ENCODE measurements at regions not wholly inside any gene's neighbourhood (a gene's known extent, or its start where the extent isn't known, plus 50 kb on each side); places are given as distances from the start of the nearest gene placed in this dataset.

DNA sequence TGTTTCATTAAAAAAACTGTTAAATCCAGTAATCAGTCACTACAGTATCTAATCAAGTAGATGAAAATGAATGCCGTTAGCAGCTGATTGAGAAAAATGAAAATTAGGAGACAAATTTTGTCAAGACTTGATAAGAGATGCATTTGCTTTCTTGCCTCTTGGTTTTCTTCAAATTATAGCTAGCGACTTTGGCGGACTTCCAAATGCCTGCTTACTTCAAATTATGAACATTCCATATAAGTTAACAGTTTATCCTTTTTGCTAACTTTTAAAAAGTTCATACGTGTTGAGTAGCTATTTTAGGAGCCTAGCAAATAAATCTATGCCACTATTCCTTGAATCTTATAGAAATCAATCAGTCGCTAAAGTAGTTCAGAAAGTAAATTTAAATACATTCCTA, 58.8 kb downstream of the PPP4R3C start:
- H3K4me3 ChIP-seq (ENCODE audit: low read depth in 1 of 5, low read length in 5 of 5) = no peak overlapping the region
- H3K36me3 ChIP-seq (ENCODE audit: control insufficient read depth in 5 of 5, insufficient read depth in 5 of 5, low read length in 5 of 5) = no peaks in the 10 kb centered on the region
- no peak overlapping the region for H3K27ac ChIP-seq (ENCODE audit: low read depth, low read length)
- no peaks in the 10 kb centered on the region for H3K9me3 ChIP-seq (ENCODE audit: control insufficient read depth in 5 of 5, low read length in 5 of 5)
- no peaks in the 10 kb centered on the region for H3K27me3 ChIP-seq (ENCODE audit: control insufficient read depth in 5 of 5, insufficient read depth in 4 of 5, low read length in 5 of 5)
- no peak overlapping the region for H3K9ac ChIP-seq (ENCODE audit: low read length in 5 of 5)
- no peaks in the 10 kb centered on the region for H3K4me1 ChIP-seq (ENCODE audit: control insufficient read depth in 5 of 5, insufficient read depth in 5 of 5, low read length in 5 of 5)

GRCh38 chrX:27399146-27399456, 64.0 kb downstream of the PPP4R3C start:
- Histone ChIP-seq H3K4me3 (ENCODE audit: low read depth in 1 of 5, low read length in 5 of 5) (no peak overlapping the region), H3K36me3 (ENCODE audit: control insufficient read depth in 5 of 5, insufficient read depth in 5 of 5, low read length in 5 of 5) (no peaks in the 10 kb centered on the region), H3K27me3 (ENCODE audit: control insufficient read depth in 5 of 5, insufficient read depth in 4 of 5, low read length in 5 of 5) (no peaks in the 10 kb centered on the region), H3K9me3 (ENCODE audit: control insufficient read depth in 5 of 5, low read length in 5 of 5) (no peaks in the 10 kb centered on the region), H3K27ac (ENCODE audit: low read depth, low read length) (no peak overlapping the region), H3K4me1 (ENCODE audit: control insufficient read depth in 5 of 5, insufficient read depth in 5 of 5, low read length in 5 of 5) (no peaks in the 10 kb centered on the region), H3K9ac (ENCODE audit: low read length in 5 of 5) (no peak overlapping the region)

- H3K4me1 ChIP-seq (ENCODE audit: control insufficient read depth in 5 of 5, insufficient read depth in 5 of 5, low read length in 5 of 5) = no peaks in the 10 kb centered on the region
- no peak overlapping the region for H3K4me3 ChIP-seq (ENCODE audit: low read depth in 1 of 5, low read length in 5 of 5)
- H3K9ac ChIP-seq (ENCODE audit: low read length in 5 of 5) = no peak overlapping the region
- H3K36me3 ChIP-seq (ENCODE audit: control insufficient read depth in 5 of 5, insufficient read depth in 5 of 5, low read length in 5 of 5) = no peaks in the 10 kb centered on the region
- no peaks in the 10 kb centered on the region for H3K9me3 ChIP-seq (ENCODE audit: control insufficient read depth in 5 of 5, low read length in 5 of 5)
- no peak overlapping the region for H3K27ac ChIP-seq (ENCODE audit: low read depth, low read length)
- H3K27me3 ChIP-seq (ENCODE audit: control insufficient read depth in 5 of 5, insufficient read depth in 4 of 5, low read length in 5 of 5) = no peaks in the 10 kb centered on the region
Measured at GRCh38 chrX:27391623-27392022, 71.5 kb downstream of the PPP4R3C start.

- Histone ChIP-seq H3K9me3 (ENCODE audit: control insufficient read depth in 5 of 5, low read length in 5 of 5) (no peaks in the 10 kb centered on the region), H3K36me3 (ENCODE audit: control insufficient read depth in 5 of 5, insufficient read depth in 5 of 5, low read length in 5 of 5) (no peaks in the 10 kb centered on the region), H3K27ac (ENCODE audit: low read depth, low read length) (no peak overlapping the region), H3K9ac (ENCODE audit: low read length in 5 of 5) (no peak overlapping the region), H3K27me3 (ENCODE audit: control insufficient read depth in 5 of 5, insufficient read depth in 4 of 5, low read length in 5 of 5) (no peaks in the 10 kb centered on the region), H3K4me1 (ENCODE audit: control insufficient read depth in 5 of 5, insufficient read depth in 5 of 5, low read length in 5 of 5) (peaks cover 0 to 17% (median 14%) of the 10 kb centered on the region in 5 donors), H3K4me3 (ENCODE audit: low read depth in 1 of 5, low read length in 5 of 5) (no peak overlapping the region)
Measured at GRCh38 chrX:27381419-27381818, 81.7 kb downstream of the PPP4R3C start.

GRCh38 chrX:27380163-27380845, 82.8 kb downstream of the PPP4R3C start:
- no peak overlapping the region for H3K4me3 ChIP-seq (ENCODE audit: low read depth in 1 of 5, low read length in 5 of 5)
- H3K27me3 ChIP-seq (ENCODE audit: control insufficient read depth in 5 of 5, insufficient read depth in 4 of 5, low read length in 5 of 5) = no peaks in the 10 kb centered on the region
- no peaks in the 10 kb centered on the region for H3K36me3 ChIP-seq (ENCODE audit: control insufficient read depth in 5 of 5, insufficient read depth in 5 of 5, low read length in 5 of 5)
- H3K9ac ChIP-seq (ENCODE audit: low read length in 5 of 5) = no peak overlapping the region
- H3K27ac ChIP-seq (ENCODE audit: low read depth, low read length) = no peak overlapping the region
- peaks cover 0 to 17% (median 14%) of the 10 kb centered on the region in 5 donors for H3K4me1 ChIP-seq (ENCODE audit: control insufficient read depth in 5 of 5, insufficient read depth in 5 of 5, low read length in 5 of 5)
- no peaks in the 10 kb centered on the region for H3K9me3 ChIP-seq (ENCODE audit: control insufficient read depth in 5 of 5, low read length in 5 of 5)

- no peaks in the 10 kb centered on the region for H3K27me3 ChIP-seq (ENCODE audit: control insufficient read depth in 5 of 5, insufficient read depth in 4 of 5, low read length in 5 of 5)
- no peaks in the 10 kb centered on the region for H3K4me1 ChIP-seq (ENCODE audit: control insufficient read depth in 5 of 5, insufficient read depth in 5 of 5, low read length in 5 of 5)
- no peaks in the 10 kb centered on the region for H3K36me3 ChIP-seq (ENCODE audit: control insufficient read depth in 5 of 5, insufficient read depth in 5 of 5, low read length in 5 of 5)
- H3K27ac ChIP-seq (ENCODE audit: low read depth, low read length) = no peak overlapping the region
- H3K9me3 ChIP-seq (ENCODE audit: control insufficient read depth in 5 of 5, low read length in 5 of 5) = peaks cover 0 to 3% (median 0%) of the 10 kb centered on the region in 5 donors
- no peak overlapping the region for H3K4me3 ChIP-seq (ENCODE audit: low read depth in 1 of 5, low read length in 5 of 5)
- no peak overlapping the region for H3K9ac ChIP-seq (ENCODE audit: low read length in 5 of 5)
Measured at GRCh38 chrX:27354021-27354420, 109.1 kb downstream of the PPP4R3C start.

DNA sequence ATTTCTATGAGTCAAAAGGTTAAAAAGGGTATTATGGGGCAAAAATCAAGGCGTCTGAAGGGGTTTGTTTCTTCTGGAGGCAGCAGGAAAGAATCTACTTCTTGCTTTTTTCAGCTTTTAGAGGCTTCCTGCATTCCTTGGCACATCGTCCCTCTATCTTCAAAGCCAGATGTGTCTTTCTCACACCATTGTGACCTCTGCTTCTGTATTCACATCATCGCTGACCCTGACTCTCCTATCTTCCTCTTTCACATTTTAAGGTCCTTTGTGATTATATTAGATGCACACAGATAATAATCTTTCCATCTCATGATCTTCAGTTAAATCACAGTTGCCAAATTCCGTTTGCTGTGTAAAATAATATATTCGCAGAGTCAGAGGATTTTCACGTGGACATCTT, 112.7 kb downstream of the PPP4R3C start:
- no peaks in the 10 kb centered on the region for H3K36me3 ChIP-seq (ENCODE audit: control insufficient read depth in 5 of 5, insufficient read depth in 5 of 5, low read length in 5 of 5)
- no peaks in the 10 kb centered on the region for H3K4me1 ChIP-seq (ENCODE audit: control insufficient read depth in 5 of 5, insufficient read depth in 5 of 5, low read length in 5 of 5)
- H3K9me3 ChIP-seq (ENCODE audit: control insufficient read depth in 5 of 5, low read length in 5 of 5) = no peaks in the 10 kb centered on the region
- H3K27me3 ChIP-seq (ENCODE audit: control insufficient read depth in 5 of 5, insufficient read depth in 4 of 5, low read length in 5 of 5) = no peaks in the 10 kb centered on the region
- H3K27ac ChIP-seq (ENCODE audit: low read depth, low read length) = no peak overlapping the region
- no peak overlapping the region for H3K9ac ChIP-seq (ENCODE audit: low read length in 5 of 5)
- H3K4me3 ChIP-seq (ENCODE audit: low read depth in 1 of 5, low read length in 5 of 5) = no peak overlapping the region

- no peak overlapping the region for H3K9ac ChIP-seq (ENCODE audit: low read length in 5 of 5)
- no peaks in the 10 kb centered on the region for H3K9me3 ChIP-seq (ENCODE audit: control insufficient read depth in 5 of 5, low read length in 5 of 5)
- no peak overlapping the region for H3K4me3 ChIP-seq (ENCODE audit: low read depth in 1 of 5, low read length in 5 of 5)
- no peaks in the 10 kb centered on the region for H3K4me1 ChIP-seq (ENCODE audit: control insufficient read depth in 5 of 5, insufficient read depth in 5 of 5, low read length in 5 of 5)
- H3K27ac ChIP-seq (ENCODE audit: low read depth, low read length) = no peak overlapping the region
- H3K36me3 ChIP-seq (ENCODE audit: control insufficient read depth in 5 of 5, insufficient read depth in 5 of 5, low read length in 5 of 5) = no peaks in the 10 kb centered on the region
- no peaks in the 10 kb centered on the region for H3K27me3 ChIP-seq (ENCODE audit: control insufficient read depth in 5 of 5, insufficient read depth in 4 of 5, low read length in 5 of 5)
Measured at GRCh38 chrX:27336466-27337091, 126.6 kb downstream of the PPP4R3C start.

- no peak overlapping the region for H3K9ac ChIP-seq (ENCODE audit: low read length in 5 of 5)
- peaks cover 0 to 3% (median 0%) of the 10 kb centered on the region in 5 donors for H3K27me3 ChIP-seq (ENCODE audit: control insufficient read depth in 5 of 5, insufficient read depth in 4 of 5, low read length in 5 of 5)
- H3K4me1 ChIP-seq (ENCODE audit: control insufficient read depth in 5 of 5, insufficient read depth in 5 of 5, low read length in 5 of 5) = no peaks in the 10 kb centered on the region
- no peak overlapping the region for H3K27ac ChIP-seq (ENCODE audit: low read depth, low read length)
- no peaks in the 10 kb centered on the region for H3K36me3 ChIP-seq (ENCODE audit: control insufficient read depth in 5 of 5, insufficient read depth in 5 of 5, low read length in 5 of 5)
- no peak overlapping the region for H3K4me3 ChIP-seq (ENCODE audit: low read depth in 1 of 5, low read length in 5 of 5)
- H3K9me3 ChIP-seq (ENCODE audit: control insufficient read depth in 5 of 5, low read length in 5 of 5) = no peaks in the 10 kb centered on the region
Measured at GRCh38 chrX:27321632-27322031, 141.5 kb downstream of the PPP4R3C start.

- no peak overlapping the region for H3K4me3 ChIP-seq (ENCODE audit: low read depth in 1 of 5, low read length in 5 of 5)
- no peak overlapping the region for H3K27ac ChIP-seq (ENCODE audit: low read depth, low read length)
- H3K36me3 ChIP-seq (ENCODE audit: control insufficient read depth in 5 of 5, insufficient read depth in 5 of 5, low read length in 5 of 5) = no peaks in the 10 kb centered on the region
- H3K4me1 ChIP-seq (ENCODE audit: control insufficient read depth in 5 of 5, insufficient read depth in 5 of 5, low read length in 5 of 5) = no peaks in the 10 kb centered on the region
- no peak overlapping the region for H3K9ac ChIP-seq (ENCODE audit: low read length in 5 of 5)
- no peaks in the 10 kb centered on the region for H3K27me3 ChIP-seq (ENCODE audit: control insufficient read depth in 5 of 5, insufficient read depth in 4 of 5, low read length in 5 of 5)
- H3K9me3 ChIP-seq (ENCODE audit: control insufficient read depth in 5 of 5, low read length in 5 of 5) = no peaks in the 10 kb centered on the region
Measured at GRCh38 chrX:27309406-27309805, 153.7 kb downstream of the PPP4R3C start.
